CD4-positive, alpha-beta T cell treated with Interleukin-12 subunit alpha and Interleukin-12 subunit beta, for 1 hour (primary cell): ENCODE measurements at regions not wholly inside any gene's neighbourhood (a gene's known extent, or its start where the extent isn't known, plus 50 kb on each side); places are given as distances from the start of the nearest gene placed in this dataset.

Source experiments
- DNase-seq: peaks from one replicate; pipeline ENCODE4 v3.0.0-alpha.2; 2020

DNA sequence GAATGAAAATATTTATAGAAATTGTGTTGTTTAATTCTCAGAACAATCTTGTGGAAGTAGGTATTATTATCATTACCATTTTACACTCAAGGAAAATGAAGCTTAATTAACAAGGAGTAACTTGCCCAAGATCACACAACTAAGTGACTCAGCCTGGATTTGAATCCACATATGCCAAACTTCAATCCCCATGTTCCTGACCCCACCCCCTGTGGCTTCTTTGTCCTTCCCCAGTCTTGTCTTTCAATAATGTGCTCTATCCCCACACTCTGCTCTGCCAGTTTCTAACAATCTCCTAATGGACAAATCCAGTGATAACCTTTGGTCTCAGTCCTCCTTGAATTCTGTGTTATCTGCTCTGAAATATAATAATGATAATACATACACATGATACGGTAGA lies 355.2 kb downstream of the BMP4 start:
- DNase-seq: no peak

DNA sequence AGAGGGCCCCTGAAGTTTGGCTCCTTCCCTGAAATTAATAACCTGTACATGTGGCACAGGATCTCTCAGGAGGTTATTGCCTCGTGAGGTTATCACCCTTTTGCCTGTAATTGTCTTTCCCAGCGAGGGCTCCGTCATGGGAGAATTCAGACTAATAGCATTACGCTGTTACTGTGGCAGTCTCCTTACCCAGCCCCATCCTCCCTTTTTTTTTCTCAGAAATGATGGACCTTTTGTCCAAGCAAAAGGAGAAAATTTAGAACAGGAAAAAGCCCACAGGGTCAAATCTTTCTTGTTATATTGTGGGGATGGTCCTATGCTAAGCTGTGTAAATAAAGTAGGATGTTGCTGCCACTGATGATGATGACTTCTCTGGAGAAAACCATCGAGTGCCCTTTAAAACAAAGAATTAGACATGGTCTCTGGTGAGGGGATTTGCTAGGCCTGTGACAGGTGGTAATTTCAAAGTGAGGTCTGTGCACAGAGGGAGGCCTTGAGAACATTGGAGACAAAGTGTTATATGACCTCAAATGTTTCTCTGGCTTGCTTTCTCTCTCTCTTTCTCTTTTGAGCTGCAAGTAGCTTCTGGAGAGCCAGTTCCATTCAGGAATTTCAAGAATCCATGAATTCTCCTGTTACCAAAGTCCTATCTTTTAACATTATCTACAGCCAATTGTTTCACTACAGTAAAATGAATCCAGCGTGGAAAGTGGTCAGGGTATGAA lies 357.2 kb downstream of the BMP4 start:
- no peak for DNase-seq

DNA sequence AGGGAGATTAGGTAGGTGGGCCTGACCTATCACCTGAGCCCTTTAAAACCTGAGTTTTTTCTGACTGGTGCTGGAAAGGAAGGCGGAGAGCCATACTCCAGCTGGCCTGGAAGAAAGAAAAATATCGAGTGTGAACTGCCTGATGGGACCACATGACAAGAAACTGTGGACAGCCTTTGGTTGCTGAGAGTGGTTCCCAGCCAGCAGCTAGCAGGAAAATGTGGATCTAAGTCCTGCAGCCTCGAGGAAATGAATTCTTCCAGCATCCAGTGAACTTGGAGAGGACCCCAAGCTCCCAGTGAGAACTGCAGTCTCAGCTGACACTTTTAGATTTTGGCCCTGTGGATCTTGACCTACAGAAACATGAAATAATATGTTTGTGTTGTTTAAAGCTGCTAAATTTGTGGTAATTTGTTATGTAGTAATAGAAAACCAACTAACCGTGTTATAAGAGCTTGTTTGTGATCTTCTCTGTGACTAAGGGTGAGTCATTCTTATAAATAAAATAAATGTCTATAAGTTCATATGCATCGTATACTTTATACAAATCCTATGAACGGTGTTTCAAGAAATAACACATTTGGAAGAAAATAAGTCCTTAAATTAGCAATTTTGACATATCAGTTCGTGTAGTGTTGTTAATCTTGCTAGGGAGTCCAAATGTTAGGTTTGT lies 359.6 kb downstream of the BMP4 start:
- DNase-seq: no peak

DNA sequence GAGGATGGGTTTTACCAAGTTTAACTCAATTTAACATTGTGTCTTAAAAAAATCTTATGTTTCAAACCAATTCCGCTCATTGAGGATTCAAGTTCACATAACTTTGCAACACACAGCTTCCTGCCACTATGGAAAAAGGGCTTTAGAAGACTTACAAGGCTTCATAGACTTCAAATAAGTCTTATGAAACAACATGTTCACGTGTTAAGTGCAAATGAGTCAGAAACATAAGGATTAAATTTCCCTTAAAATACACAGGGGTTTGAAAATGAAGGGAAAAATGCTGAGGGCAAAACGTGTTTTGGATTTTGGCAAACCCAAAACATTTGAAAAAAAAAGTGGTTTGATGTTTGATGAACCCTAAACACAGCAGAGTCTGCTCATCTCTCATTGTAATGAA lies 364.8 kb downstream of the BMP4 start:
- DNase-seq: no peak

- DNase-seq: no peak
Measured at GRCh38 chr14:53581504-53581903, 375.1 kb downstream of the BMP4 start.

GRCh38 chr14:53571641-53572328 lies 384.8 kb downstream of the BMP4 start:
- no peak for DNase-seq

DNA sequence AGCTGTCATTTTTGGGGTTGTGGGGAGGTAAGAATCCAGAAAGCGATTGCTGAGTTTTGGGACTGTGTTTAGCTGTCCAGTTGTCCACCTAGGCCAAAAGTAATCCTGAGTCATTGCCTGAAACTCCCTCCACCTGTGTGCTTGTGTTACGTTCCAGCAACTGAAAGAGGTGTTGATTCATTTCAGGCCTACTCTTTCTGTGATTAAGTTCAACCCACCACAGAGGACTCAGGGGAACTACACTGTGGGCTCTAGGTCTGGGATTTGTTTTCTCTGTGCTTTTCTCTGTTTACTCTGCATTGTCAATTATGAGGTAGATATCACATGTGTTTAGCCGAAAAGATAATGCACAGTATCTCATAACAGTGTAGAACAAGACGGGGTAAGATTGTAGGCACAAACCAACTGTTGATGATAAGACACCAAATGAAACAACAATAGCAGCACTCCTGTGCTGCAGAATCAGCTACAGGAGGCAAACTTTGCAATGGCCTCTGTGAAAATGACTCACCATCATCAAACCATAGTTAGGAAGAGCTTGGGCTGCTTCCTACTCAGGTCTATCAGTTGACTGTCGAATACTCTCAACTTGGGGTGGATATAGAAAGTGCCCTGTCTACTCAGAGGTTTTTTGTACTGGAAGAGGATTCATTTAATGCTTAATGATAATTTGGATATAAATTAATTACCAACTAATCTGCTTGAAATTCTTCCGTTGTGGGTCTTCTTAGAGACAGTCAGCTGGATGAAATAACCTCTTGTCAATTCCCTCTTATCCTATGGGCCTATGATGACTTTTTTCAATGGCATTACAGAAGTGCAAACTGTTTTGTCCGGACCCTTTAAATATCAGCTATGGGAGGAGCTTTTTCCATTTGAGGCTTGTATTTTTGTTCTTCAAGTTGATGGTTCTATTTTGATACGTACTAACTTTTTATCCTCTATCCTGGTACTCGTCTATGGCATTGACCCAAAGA lies 385.9 kb downstream of the BMP4 start:
- no peak for DNase-seq

DNA sequence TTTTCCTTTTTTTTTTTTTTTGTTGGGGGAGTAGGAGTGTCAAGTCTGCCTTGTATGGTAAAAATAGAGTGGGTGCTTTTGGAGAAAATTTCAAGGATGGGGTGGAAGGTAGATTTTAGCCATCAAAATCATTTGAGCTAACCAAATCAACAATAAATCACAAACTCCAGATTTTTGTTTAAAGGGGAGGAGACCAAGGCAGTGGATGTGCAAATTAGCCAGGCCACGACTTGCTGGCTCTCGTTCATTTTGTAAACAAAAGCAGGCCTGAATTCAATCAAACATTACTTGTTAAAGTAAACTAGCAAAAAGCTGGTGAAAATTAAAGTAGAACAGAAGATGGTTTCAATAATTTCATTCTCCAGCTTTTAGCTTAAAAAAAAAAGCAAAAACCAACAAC lies 387.2 kb downstream of the BMP4 start:
- no peak for DNase-seq

DNA sequence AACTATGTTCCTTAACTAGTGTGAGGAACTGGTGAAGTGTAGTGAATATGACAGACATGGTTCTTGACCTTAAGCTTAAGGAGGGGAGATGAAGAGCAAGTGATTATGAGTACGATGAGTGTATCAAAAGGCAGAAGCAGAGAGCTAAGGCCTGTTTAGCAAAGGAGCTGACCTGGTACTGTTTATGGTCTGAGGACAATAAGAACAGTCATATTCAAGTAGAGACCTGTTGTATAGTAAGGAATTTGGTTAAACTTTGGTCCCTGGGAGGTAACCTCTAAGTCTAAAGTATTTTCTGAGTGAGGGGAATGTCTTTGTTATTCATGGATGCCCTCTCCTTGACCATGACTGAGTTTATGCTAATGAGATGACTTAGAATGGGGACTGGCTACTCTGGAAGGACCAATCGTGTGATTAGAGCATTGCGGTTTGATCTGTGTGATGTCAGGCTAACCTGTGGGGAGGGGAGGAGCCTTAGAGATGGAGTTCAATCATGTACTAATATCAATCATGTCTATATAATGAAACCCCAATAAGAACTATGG lies 389.3 kb downstream of the BMP4 start:
- DNase-seq: no peak

DNA sequence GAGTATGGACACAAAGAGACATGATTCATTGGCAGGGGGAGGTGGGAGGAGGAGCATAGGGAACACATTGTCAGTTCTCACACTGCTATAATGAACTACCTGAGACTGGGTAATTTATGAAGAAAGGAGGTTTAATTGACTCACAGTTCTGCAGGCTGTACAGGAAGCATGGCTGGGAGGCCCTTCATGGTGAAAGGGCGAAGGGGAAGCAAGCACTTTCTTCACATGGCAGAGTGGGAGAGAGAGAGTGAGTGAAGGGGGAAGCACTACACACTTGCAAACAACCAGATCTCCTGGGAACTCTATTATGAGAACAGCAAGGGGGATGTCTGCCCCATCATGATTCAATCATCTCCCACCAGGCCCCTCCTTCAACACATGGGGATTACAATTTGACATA lies 391.8 kb downstream of the BMP4 start:
- DNase-seq: no peak

- DNase-seq: no peak
Measured at GRCh38 chr14:53563628-53564027, 393.0 kb downstream of the BMP4 start.

DNA sequence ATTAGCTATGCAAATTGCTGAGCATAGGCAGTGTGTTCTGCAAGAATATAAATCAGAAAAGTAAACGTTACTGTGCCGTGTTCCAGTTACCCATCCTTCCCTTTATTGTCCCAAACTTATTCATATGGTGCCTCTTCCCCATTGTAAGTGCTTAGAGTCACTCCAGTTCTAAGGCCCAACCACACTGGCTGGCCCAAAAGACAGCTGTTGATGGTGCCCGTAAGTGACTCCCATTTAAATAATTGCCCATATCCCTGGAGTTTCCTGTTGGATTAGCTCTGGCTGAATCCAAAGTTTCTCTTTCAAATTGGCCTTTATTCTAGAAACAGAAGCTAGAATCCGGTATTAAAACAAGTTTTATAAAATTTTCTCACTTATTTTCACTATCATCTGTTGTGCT lies 400.1 kb upstream of the DDHD1 start:
- no peak for DNase-seq

DNA sequence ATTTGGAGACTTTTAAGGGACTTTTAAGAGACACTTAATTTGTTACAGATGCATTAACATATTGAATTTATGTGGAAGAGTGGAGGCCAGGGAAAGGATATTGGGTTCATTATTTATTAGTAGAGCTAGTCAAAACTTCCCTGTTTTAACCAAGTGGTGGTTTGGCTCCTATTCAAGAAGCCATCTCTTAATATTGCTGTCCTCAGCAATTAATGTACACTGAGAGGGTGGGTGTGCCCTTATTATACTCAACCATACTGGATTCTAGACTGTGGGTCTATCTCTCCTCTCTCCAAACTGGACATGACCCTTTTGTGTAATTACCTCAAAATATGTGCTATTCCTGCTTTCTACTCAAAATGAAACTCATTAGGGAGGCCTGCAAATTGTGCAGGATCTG lies 398.7 kb upstream of the DDHD1 start:
- no peak for DNase-seq

DNA sequence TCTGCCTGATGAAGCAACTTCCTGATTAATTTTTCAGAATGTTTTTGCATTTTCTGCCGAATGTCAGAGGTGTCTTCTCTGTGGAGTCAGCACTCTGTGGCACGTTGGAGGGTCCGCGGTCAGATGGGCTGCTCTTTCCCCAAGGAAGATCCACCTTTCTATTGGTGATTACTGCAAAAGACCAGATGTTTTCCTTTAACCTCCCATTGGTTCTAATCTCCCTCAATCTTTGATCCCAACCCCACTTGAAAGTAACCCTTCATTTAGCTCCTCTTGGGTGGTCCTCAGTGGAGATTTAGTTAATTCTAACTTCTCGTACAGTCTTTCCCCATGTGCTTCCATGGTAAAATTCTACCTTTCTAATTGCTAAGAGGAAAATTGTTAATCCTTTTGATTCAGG lies 397.7 kb upstream of the DDHD1 start:
- no peak for DNase-seq

DNA sequence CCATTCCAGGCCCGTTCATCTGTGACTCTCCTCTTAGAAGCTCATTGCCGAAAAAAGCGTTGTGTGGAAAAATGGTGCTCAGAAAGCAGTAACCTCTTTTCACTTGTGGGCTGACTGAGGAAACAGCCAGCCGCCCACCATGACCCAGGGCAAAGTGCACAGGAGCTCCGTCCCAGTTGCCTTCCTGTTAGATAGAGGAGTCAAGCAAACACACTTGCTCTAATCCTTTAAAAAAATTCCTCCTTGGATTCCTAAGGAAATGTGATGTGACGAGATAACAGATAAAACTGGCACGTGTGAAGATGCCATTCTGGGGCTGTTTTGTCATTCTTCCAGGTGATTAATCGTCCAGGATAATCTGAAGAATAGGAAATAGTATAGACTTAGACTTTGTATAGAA lies 396.8 kb upstream of the DDHD1 start:
- DNase-seq: no peak

DNA sequence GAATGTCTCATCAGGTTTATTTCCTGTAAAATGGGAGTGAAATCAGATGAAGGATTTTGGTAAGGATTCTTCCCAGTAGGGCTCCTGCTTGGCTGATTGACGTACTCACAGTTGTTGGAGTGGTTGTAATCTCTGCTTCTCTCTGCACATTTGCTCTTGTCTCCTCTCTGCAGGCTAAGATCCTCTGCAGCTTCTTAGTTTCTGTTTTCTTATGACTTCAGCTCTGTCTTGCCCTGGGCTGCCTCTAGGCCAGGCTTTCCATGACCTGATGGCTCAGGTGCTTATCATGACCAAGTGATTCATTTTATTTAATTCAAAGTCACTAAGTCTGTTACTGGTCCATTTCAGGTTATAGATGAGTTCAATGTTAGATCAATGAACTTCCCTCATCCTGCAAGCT lies 394.5 kb upstream of the DDHD1 start:
- DNase-seq: no peak

DNA sequence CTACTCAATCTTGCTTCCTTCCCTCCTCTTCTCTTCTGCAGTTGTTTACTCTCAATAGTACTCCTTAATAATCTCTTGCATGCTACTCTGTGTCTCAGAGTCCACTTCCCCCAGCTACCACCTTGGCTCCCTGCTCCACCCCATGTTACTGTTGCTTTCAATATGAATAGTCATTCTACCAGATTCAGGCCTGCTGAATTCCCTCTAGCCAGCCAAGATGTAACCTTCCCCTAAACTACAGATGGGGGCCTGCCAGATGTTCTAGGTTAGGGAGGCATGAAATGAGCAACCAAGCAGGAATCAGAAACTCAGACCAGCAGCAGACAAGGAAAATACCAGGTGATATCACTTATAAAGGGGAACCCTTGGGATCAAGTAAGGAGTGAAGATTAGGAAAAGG lies 392.1 kb upstream of the DDHD1 start:
- no peak for DNase-seq

DNA sequence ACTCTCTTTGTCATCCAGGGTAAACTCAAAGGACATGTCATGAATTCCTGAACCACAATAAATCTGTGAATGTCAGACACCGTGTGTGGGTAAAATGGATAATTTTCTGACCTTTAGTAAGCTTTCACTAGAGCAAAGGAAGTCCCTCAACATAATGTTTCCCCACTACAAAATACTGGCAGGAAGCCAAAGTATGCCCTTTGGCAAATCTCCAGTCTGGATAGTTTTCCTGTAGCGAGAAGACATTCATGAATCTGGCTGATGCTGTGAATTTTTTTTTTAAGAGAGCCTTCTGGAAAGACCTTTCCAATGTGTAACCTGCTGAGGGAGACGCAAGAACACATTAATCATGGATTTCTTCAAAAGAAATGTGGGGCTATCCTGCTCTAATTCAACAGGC lies 389.6 kb upstream of the DDHD1 start:
- no peak for DNase-seq

DNA sequence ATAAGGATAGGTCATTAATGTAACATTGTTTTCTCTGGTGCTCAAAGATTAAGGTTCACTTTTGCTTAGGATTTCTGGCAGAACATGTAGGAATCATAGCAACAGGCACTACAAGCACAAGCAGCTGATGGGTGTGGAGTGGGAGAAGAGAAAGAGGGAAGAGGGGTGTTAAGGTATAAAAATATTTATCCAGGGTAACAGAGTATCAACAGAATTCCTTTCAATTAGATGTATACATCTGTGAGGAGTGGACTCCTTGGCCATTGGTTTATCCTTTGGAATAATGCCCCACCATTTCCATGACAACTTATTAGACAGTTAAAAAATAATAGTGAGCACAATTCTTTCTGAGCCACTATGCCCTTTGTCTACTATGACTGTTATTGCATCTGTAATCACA lies 388.3 kb upstream of the DDHD1 start:
- no peak for DNase-seq

GRCh38 chr14:53539489-53540126 lies 386.5 kb upstream of the DDHD1 start:
- peak; percentile 21 for DNase-seq

DNA sequence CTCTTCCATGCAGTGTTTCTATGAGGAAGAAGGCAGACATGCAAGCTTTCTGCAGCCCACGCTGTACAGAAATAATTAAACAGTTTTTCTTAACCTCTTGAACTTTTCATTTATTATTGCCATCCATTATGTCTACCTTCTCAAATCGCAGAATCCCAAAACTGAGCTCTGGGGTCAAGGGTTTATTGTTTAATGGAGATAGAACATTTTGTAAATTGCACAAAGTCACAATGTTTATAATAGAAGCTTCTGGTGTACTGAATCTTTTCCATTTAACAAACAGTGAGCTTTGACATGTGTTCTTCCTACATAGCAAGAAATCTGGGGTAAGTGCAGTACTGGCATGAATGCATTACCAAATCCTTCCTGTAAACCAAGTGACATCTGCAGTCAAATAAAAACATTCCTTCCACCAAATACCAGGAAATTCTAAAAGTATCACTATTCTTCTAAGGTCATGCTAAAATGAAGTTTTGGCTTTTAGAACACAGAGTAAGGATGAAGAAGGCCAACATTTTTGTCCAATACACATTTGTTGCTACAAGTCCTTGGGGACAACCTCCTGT lies 385.3 kb upstream of the DDHD1 start:
- no peak for DNase-seq
